H9 (cell line): ENCODE measurements at regions not wholly inside any gene's neighbourhood (a gene's known extent, or its start where the extent isn't known, plus 50 kb on each side); places are given as distances from the start of the nearest gene placed in this dataset.

Experiments used
- DNase-seq: peaks from one replicate; pipeline ENCODE4 v3.0.0-alpha.2; 2017
- H2AFZ ChIP-seq: one replicate; pipeline ENCODE4 v1.6.1; 2013; ENCODE audit warnings: mild to moderate bottlenecking, low read length, control low read depth, moderate library complexity
- H2AK5ac ChIP-seq: 2 replicates; pipeline ENCODE4 v1.6.1; 2013; ENCODE audit warnings: low read length, control low read depth, mixed read lengths; ENCODE audit not compliant: insufficient read length
- H2BK120ac ChIP-seq: one replicate; pipeline ENCODE4 v1.6.1; 2013; ENCODE audit warnings: low read depth, mild to moderate bottlenecking, low read length, control low read depth, inconsistent platforms; ENCODE audit not compliant: poor library complexity, severe bottlenecking
- H2BK12ac ChIP-seq: 2 replicates; pipeline ENCODE4 v1.6.1; 2013; ENCODE audit warnings: low read length, control low read depth, mixed read lengths, low read depth; ENCODE audit not compliant: insufficient read length
- H2BK15ac ChIP-seq: 2 replicates; pipeline ENCODE4 v1.6.1; 2013; ENCODE audit warnings: low read depth, low read length, control low read depth
- H2BK20ac ChIP-seq: one replicate; pipeline ENCODE4 v1.6.1; 2013; ENCODE audit warnings: low read depth, mild to moderate bottlenecking, low read length, control low read depth, inconsistent platforms; ENCODE audit not compliant: poor library complexity, severe bottlenecking
- H2BK5ac ChIP-seq: 2 replicates; pipeline ENCODE4 v1.6.1; 2013; ENCODE audit warnings: low read length, control low read depth, mixed read lengths; ENCODE audit not compliant: insufficient read length
- H3K14ac ChIP-seq: 2 replicates; pipeline ENCODE4 v1.6.1; 2013; ENCODE audit warnings: low read length, control low read depth; ENCODE audit not compliant: insufficient read depth
- H3K18ac ChIP-seq: 2 replicates; pipeline ENCODE4 v1.6.1; 2013; ENCODE audit warnings: low read depth, mild to moderate bottlenecking, mixed read lengths, low read length, control low read depth; ENCODE audit not compliant: insufficient read length
- H3K23ac ChIP-seq: 2 replicates; pipeline ENCODE4 v1.6.1; 2013; ENCODE audit warnings: low read length, control low read depth, mixed read lengths, low read depth; ENCODE audit not compliant: insufficient read length
- H3K23me2 ChIP-seq: 2 replicates; pipeline ENCODE4 v1.6.1; 2013; ENCODE audit warnings: low read depth, mild to moderate bottlenecking, mixed read lengths, low read length, control low read depth; ENCODE audit not compliant: insufficient read length, poor library complexity, severe bottlenecking
- H3K27ac ChIP-seq: 2 replicates; pipeline ENCODE4 v1.5.1; 2013; ENCODE audit warnings: low read length, control low read depth, mixed read lengths, low read depth; ENCODE audit not compliant: insufficient read length
- H3K27me3 ChIP-seq: 2 replicates; pipeline ENCODE4 v1.6.1; 2013; ENCODE audit warnings: low read length, control low read depth, inconsistent platforms; ENCODE audit not compliant: insufficient read depth
- H3K4ac ChIP-seq: 2 replicates; pipeline ENCODE4 v1.6.1; 2013; ENCODE audit warnings: low read depth, mild to moderate bottlenecking, control low read depth, inconsistent platforms, low read length, moderate library complexity
- H3K4me1 ChIP-seq: 2 replicates; pipeline ENCODE4 v1.6.1; 2013; ENCODE audit warnings: low read length, control low read depth, inconsistent platforms; ENCODE audit not compliant: insufficient read depth
- H3K4me2 ChIP-seq: 2 replicates; pipeline ENCODE4 v1.6.1; 2013; ENCODE audit warnings: low read length, control low read depth, mixed read lengths; ENCODE audit not compliant: insufficient read length, insufficient read depth
- H3K56ac ChIP-seq: 2 replicates; pipeline ENCODE4 v1.6.1; 2013; ENCODE audit warnings: low read depth, mild to moderate bottlenecking, mixed read lengths, low read length, control low read depth; ENCODE audit not compliant: insufficient read length
- H3K79me1 ChIP-seq: 2 replicates; pipeline ENCODE4 v1.6.1; 2013; ENCODE audit warnings: low read depth, mild to moderate bottlenecking, moderate library complexity, low read length, control low read depth, inconsistent platforms; ENCODE audit not compliant: insufficient read depth, poor library complexity, severe bottlenecking
- H3K79me2 ChIP-seq: 2 replicates; pipeline ENCODE4 v1.6.1; 2013; ENCODE audit warnings: low read length, control low read depth, inconsistent platforms; ENCODE audit not compliant: insufficient read depth
- H3K9ac ChIP-seq: 2 replicates; pipeline ENCODE4 v1.6.1; 2013; ENCODE audit warnings: low read length, control low read depth, mixed read lengths; ENCODE audit not compliant: insufficient read length; ENCODE audit errors: extremely low read depth
- H3K9me3 ChIP-seq: one replicate; pipeline ENCODE4 v1.6.1; 2013; ENCODE audit warnings: low read depth, low read length, inconsistent platforms; ENCODE audit not compliant: control insufficient read depth
- H3T11ph ChIP-seq: one replicate; pipeline ENCODE4 v1.6.1; 2013; ENCODE audit warnings: mild to moderate bottlenecking, low read length, control low read depth, inconsistent platforms
- H4K20me1 ChIP-seq: one replicate; pipeline ENCODE4 v1.6.1; 2013; ENCODE audit not compliant: control insufficient read depth, insufficient read length, insufficient read depth
- H4K5ac ChIP-seq: 2 replicates; pipeline ENCODE4 v1.6.1; 2013; ENCODE audit warnings: low read depth, mild to moderate bottlenecking, mixed read lengths, low read length, control low read depth; ENCODE audit not compliant: insufficient read length
- H4K8ac ChIP-seq: replicated peaks from 2 replicates; pipeline ENCODE4 v1.6.1; 2013; ENCODE audit warnings: low read length, control low read depth, mixed read lengths, low read depth; ENCODE audit not compliant: insufficient read length
- H4K91ac ChIP-seq: 2 replicates; pipeline ENCODE4 v1.6.1; 2013; ENCODE audit warnings: low read depth, mild to moderate bottlenecking, moderate library complexity, mixed read lengths, low read length, control low read depth; ENCODE audit not compliant: insufficient read length
- H3K27ac Mint-ChIP-seq, 3 experiments: 2 replicates in 2 of 3; 3 replicates in 1 of 3; pipeline ENCODE4 v1.8.0; 2020 to 2021; ENCODE audit warnings: mixed read lengths in 3 of 3, mild to moderate bottlenecking in 1 of 3, moderate library complexity in 1 of 3
- H3K27me3 Mint-ChIP-seq: 2 replicates; pipeline ENCODE4 v1.8.0; 2021; ENCODE audit warnings: low read depth, mild to moderate bottlenecking, moderate library complexity, mixed read lengths
- H3K36me3 Mint-ChIP-seq, 3 experiments: 2 replicates in 2 of 3; 3 replicates in 1 of 3; pipeline ENCODE4 v1.8.0; 2020 to 2021; ENCODE audit warnings: low read depth in 3 of 3, mixed read lengths in 3 of 3; ENCODE audit not compliant: insufficient read depth in 1 of 3
- H3K4me1 Mint-ChIP-seq, 2 experiments: 2 replicates each; pipeline ENCODE4 v1.8.0; 2020; ENCODE audit warnings: mixed read lengths in 2 of 2
- H3K4me3 Mint-ChIP-seq, 2 experiments: 2 replicates in 1 of 2; 3 replicates in 1 of 2; pipeline ENCODE4 v1.8.0; 2020 to 2021; ENCODE audit warnings: mild to moderate bottlenecking in 2 of 2, mixed read lengths in 2 of 2, moderate library complexity in 1 of 2
- H3K9me3 Mint-ChIP-seq, 2 experiments: 2 replicates in 1 of 2; 3 replicates in 1 of 2; pipeline ENCODE4 v1.8.0; 2020; ENCODE audit warnings: mild to moderate bottlenecking in 2 of 2, mixed read lengths in 2 of 2, moderate library complexity in 1 of 2
- CTCF ChIP-seq: fragments of 200-600 bp; sonication (generic); conservative IDR thresholded peaks from 3 replicates; pipeline ENCODE4 v1.8.0; 2021; ENCODE audit warnings: antibody characterized with exemption, mild to moderate bottlenecking
- WGBS: extraction: QIAGEN DNeasy Blood & Tissue Kit; methylation state at CpG from one replicate; pipeline ENCODE4 v1.1.7; 2013; ENCODE audit warnings: missing lambda C conversion rate, low lambda C conversion rate, mixed read lengths; ENCODE audit not compliant: insufficient read length; ENCODE audit errors: extremely low coverage; 5-methylcytosine and 5-hydroxymethylcytosine counted together

GRCh38 chr6:150670311-150670710 is 70.6 kb downstream of the PLEKHG1 start:
- Histone ChIP-seq H3K4ac (no peak overlapping the region), H3K9me3 (no peaks in the 10 kb centered on the region), H3K23ac (no peak overlapping the region), H4K91ac (no peak overlapping the region), H2BK120ac (no peak overlapping the region), H3K27ac (no peak overlapping the region), H2BK15ac (no peak overlapping the region), H3K14ac (no peak overlapping the region), H3K79me1 (no peaks in the 10 kb centered on the region), H3K4me2 (no peak overlapping the region), H2BK12ac (no peak overlapping the region), H4K20me1 (no peaks in the 10 kb centered on the region), H2BK20ac (no peak overlapping the region), H4K5ac (no peak overlapping the region), H3K9ac (no peak overlapping the region), H3K4me1 (no peaks in the 10 kb centered on the region), H3K23me2 (no peaks in the 10 kb centered on the region), H3K56ac (no peak overlapping the region), H2AFZ (no peak overlapping the region), H3K18ac (no peak overlapping the region), H2AK5ac (no peak overlapping the region), H2BK5ac (no peak overlapping the region), H3K79me2 (no peaks in the 10 kb centered on the region), H3T11ph (no peak overlapping the region), H4K8ac (no peak overlapping the region), H3K27me3 (no peaks in the 10 kb centered on the region)
- Mint-ChIP-seq H3K9me3 (no peaks in the 10 kb centered on the region), H3K4me3 (no peak overlapping the region), H3K27me3 (peaks cover 8% of the 10 kb centered on the region), H3K36me3 (no peaks in the 10 kb centered on the region), H3K27ac (no peak overlapping the region), H3K4me1 (peaks cover 4 to 6% of the 10 kb centered on the region in 2 experiments; a peak in 3 of 4 replicates)
- DNase-seq: no peak
- peak; percentile 44; the same call in 2 of the 3 replicates for TF ChIP-seq CTCF
- no CpG with 5 or more reads among the region's 7 CpGs for WGBS
